Chondrocyte (in vitro differentiated cells): ENCODE measurements at regions not wholly inside any gene's neighbourhood (a gene's known extent, or its start where the extent isn't known, plus 50 kb on each side); places are given as distances from the start of the nearest gene placed in this dataset.
"Not testable (repeated sequence)": the region's sequence is repeated elsewhere in the genome, so short reads cannot be mapped to it uniquely, and the experiment has no call there.

Experiments used
- DNase-seq: peaks from one replicate; pipeline ENCODE4 v3.0.0; 2021; ENCODE audit warnings: mixed read lengths, low spot score
- H3K27ac Mint-ChIP-seq: one replicate; pipeline ENCODE4 v1.8.0; 2021; ENCODE audit warnings: mild to moderate bottlenecking, moderate library complexity, mixed read lengths; ENCODE audit not compliant: unreplicated experiment
- H3K27me3 Mint-ChIP-seq: 2 replicates; pipeline ENCODE4 v1.8.0; 2021; ENCODE audit warnings: low read depth, mixed read lengths
- H3K36me3 Mint-ChIP-seq: 2 replicates; pipeline ENCODE4 v1.8.0; 2021; ENCODE audit warnings: low read depth, mixed read lengths
- H3K4me1 Mint-ChIP-seq: 2 replicates; pipeline ENCODE4 v1.8.0; 2021; ENCODE audit warnings: low read depth, mild to moderate bottlenecking, mixed read lengths
- H3K4me3 Mint-ChIP-seq: one replicate; pipeline ENCODE4 v1.8.0; 2021; ENCODE audit warnings: mild to moderate bottlenecking, moderate library complexity, mixed read lengths; ENCODE audit not compliant: unreplicated experiment
- H3K9me3 Mint-ChIP-seq: 2 replicates; pipeline ENCODE4 v1.8.0; 2021; ENCODE audit warnings: low read depth, mixed read lengths
- TF ChIP-seq, protein P1 (sequence below): fragments of 200-600 bp; sonication (generic); IDR thresholded peaks from 2 replicates; pipeline ENCODE4 v1.5.0; 2021; ENCODE audit warnings: antibody characterized with exemption, mild to moderate bottlenecking, moderate library complexity

GRCh38 chr2:66186537-66186936 is 248.4 kb upstream of the MEIS1 start:
- no peak overlapping the region for H3K27ac Mint-ChIP-seq
- no peaks in the 10 kb centered on the region for H3K4me1 Mint-ChIP-seq
- TF ChIP-seq, protein P1, sequence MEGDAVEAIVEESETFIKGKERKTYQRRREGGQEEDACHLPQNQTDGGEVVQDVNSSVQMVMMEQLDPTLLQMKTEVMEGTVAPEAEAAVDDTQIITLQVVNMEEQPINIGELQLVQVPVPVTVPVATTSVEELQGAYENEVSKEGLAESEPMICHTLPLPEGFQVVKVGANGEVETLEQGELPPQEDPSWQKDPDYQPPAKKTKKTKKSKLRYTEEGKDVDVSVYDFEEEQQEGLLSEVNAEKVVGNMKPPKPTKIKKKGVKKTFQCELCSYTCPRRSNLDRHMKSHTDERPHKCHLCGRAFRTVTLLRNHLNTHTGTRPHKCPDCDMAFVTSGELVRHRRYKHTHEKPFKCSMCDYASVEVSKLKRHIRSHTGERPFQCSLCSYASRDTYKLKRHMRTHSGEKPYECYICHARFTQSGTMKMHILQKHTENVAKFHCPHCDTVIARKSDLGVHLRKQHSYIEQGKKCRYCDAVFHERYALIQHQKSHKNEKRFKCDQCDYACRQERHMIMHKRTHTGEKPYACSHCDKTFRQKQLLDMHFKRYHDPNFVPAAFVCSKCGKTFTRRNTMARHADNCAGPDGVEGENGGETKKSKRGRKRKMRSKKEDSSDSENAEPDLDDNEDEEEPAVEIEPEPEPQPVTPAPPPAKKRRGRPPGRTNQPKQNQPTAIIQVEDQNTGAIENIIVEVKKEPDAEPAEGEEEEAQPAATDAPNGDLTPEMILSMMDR: no peak
- peaks cover 2% of the 10 kb centered on the region for H3K27me3 Mint-ChIP-seq
- no peaks in the 10 kb centered on the region for H3K36me3 Mint-ChIP-seq
- no peaks in the 10 kb centered on the region for H3K9me3 Mint-ChIP-seq
- no peak overlapping the region for H3K4me3 Mint-ChIP-seq
- DNase-seq: no peak

DNA sequence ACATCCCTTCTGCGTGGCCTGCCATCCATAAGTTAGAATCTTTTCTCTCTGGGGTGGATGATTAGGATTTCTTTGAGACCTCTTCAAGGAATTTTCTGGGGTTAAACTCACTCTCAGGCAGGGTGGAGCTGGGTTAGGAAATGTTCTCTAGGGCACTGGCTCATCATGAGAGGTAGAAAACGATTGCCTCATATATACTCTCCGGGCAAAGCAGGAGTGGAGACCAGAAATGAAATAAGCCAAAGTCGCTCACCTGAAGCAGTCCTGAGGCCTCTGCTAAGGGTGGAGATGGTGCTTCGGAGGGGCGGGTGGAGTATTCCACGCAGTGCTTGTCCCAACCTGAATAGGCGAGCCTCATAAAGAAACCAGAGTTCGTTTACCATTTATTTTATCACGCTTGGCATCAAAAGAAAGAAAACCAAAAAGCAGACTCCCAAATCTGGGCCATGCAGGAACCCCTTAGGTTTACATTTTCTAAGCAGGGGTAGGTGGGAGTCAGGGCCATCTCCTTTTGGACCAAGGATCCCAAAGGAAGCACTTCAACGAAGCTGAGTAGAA is 249.3 kb upstream of the MEIS1 start:
- TF ChIP-seq, protein P1: no peak
- no peaks in the 10 kb centered on the region for H3K36me3 Mint-ChIP-seq
- H3K9me3 Mint-ChIP-seq: no peaks in the 10 kb centered on the region
- H3K27me3 Mint-ChIP-seq: no peaks in the 10 kb centered on the region
- no peak overlapping the region for H3K4me3 Mint-ChIP-seq
- no peaks in the 10 kb centered on the region for H3K4me1 Mint-ChIP-seq
- DNase-seq: no peak
- no peak overlapping the region for H3K27ac Mint-ChIP-seq

DNA sequence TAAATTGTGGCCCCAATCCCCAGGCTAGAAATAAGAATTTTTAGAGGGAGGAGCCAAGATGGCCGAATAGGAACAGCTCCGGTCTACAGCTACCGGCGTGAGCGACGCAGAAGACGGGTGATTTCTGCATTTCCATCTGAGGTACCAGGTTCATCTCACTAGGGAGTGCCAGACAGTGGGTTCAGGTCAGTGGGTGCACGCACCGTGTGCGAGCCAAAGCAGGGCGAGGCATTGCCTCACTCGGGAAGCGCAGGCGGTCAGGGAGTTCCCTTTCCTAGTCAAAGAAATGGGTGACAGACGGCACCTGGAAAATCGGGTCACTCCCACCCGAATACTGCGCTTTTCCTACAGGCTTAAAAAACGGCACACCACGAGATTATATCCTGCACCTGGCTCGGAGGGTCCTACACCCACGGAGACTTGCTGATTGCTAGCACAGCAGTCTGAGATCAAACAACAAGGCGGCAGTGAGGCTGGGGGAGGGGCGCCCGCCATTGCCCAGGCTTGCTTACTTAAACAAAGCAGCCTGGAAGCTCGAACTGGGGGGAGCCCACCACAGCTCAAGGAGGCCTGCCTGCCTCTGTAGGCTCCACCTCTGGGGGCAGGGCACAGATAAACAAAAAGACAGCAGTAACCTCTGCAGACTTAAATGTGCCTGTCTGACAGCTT is 257.7 kb upstream of the MEIS1 start:
- H3K27ac Mint-ChIP-seq, DNase-seq, H3K4me1 Mint-ChIP-seq, H3K27me3 Mint-ChIP-seq, H3K36me3 Mint-ChIP-seq, H3K4me3 Mint-ChIP-seq, H3K9me3 Mint-ChIP-seq: not testable (repeated sequence)

DNA sequence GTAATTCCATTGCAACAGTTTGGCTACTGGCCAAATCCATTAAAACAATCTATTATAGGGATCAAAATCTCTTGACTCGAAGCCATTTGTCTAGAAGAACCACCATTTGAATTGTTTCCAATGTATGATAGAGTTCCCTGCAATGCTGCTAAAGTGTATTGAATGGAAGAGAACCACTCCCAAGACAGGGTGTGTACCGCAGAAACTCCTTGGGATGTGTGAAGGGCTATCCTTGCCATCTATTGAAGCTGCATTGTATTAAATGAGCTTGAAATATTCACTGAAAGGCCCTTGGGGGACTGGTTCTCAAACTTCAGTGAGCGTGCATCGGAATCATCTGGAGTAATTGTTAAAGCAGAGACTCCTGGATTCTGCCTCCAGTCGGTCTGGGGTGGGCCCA is 260.4 kb upstream of the MEIS1 start:
- peaks cover 4% of the 10 kb centered on the region for H3K9me3 Mint-ChIP-seq
- no peak for DNase-seq
- H3K4me3 Mint-ChIP-seq: no peak overlapping the region
- H3K4me1 Mint-ChIP-seq: no peaks in the 10 kb centered on the region
- H3K36me3 Mint-ChIP-seq: no peaks in the 10 kb centered on the region
- H3K27ac Mint-ChIP-seq: no peak overlapping the region
- no peaks in the 10 kb centered on the region for H3K27me3 Mint-ChIP-seq
- TF ChIP-seq, protein P1: no peak

- Mint-ChIP-seq H3K9me3 (peaks cover 4% of the 10 kb centered on the region), H3K36me3 (no peaks in the 10 kb centered on the region), H3K27ac (no peak overlapping the region), H3K4me3 (no peak overlapping the region), H3K4me1 (no peaks in the 10 kb centered on the region), H3K27me3 (no peaks in the 10 kb centered on the region)
- TF ChIP-seq, protein P1: no peak
- no peak for DNase-seq
These were observed 261.3 kb upstream of the MEIS1 start for GRCh38 chr2:66173645-66174044.

DNA sequence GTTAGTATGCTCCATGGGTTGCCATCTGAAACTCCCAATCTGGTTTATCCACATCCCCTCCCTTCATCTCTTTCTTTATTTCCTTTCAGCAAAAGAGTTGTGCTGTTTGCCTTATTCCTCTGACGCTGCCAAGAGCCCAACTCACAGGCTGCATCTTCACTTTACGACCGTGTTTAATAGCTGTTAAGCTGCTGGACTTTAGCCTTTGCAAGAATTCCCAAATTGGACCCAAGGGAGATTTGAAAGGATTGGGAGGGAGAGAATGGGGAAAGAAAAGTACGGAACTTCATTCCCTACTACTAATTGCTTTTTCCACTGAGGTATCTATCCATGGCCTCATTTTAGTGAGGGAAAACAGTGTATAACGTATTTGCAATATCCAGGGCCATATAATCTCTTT is 263.4 kb upstream of the MEIS1 start:
- no peak for DNase-seq
- H3K4me3 Mint-ChIP-seq: no peak overlapping the region
- H3K9me3 Mint-ChIP-seq: peaks cover 4% of the 10 kb centered on the region
- TF ChIP-seq, protein P1: no peak
- no peak overlapping the region for H3K27ac Mint-ChIP-seq
- H3K4me1 Mint-ChIP-seq: no peaks in the 10 kb centered on the region
- no peaks in the 10 kb centered on the region for H3K27me3 Mint-ChIP-seq
- no peaks in the 10 kb centered on the region for H3K36me3 Mint-ChIP-seq
